ENCODE measurements at regions not wholly inside any gene's neighbourhood (a gene's known extent, or its start where the extent isn't known, plus 50 kb on each side); places are given as distances from the start of the nearest gene placed in this dataset.

GRCh38 chr1:37174876-37175275 lies 140.6 kb upstream of the GRIK3 start:
- TF ChIP-seq CTCF (IDR thresholded peaks at IDR 0.05; ENCODE audit: insufficient read depth, low read depth, low read length, missing control alignments), result no peak
- H3K4me3 ChIP-seq (ENCODE audit: low read length), result no peak overlapping the region
- DNase-seq (ENCODE audit: low read depth), result no peak

GRCh38 chr1:37175666-37176215 lies 141.4 kb upstream of the GRIK3 start:
- no peak overlapping the region for H3K4me3 ChIP-seq (ENCODE audit: low read length)
- TF ChIP-seq CTCF (IDR thresholded peaks at IDR 0.05; ENCODE audit: insufficient read depth, low read depth, low read length, missing control alignments), result no peak
- DNase-seq (ENCODE audit: low read depth), result no peak

GRCh38 chr1:37176269-37176668 lies 142.0 kb upstream of the GRIK3 start:
- no peak for TF ChIP-seq CTCF (IDR thresholded peaks at IDR 0.05; ENCODE audit: insufficient read depth, low read depth, low read length, missing control alignments)
- no peak for DNase-seq (ENCODE audit: low read depth)
- no peak overlapping the region for H3K4me3 ChIP-seq (ENCODE audit: low read length)

GRCh38 chr1:37177230-37177864 lies 143.0 kb upstream of the GRIK3 start:
- no peak overlapping the region for H3K4me3 ChIP-seq (ENCODE audit: low read length)
- DNase-seq (ENCODE audit: low read depth), result peak; percentile 31
- TF ChIP-seq CTCF (IDR thresholded peaks at IDR 0.05; ENCODE audit: insufficient read depth, low read depth, low read length, missing control alignments), result peak; percentile 32

GRCh38 chr1:37181425-37181824 lies 147.1 kb upstream of the GRIK3 start:
- DNase-seq (ENCODE audit: low read depth), result no peak
- no peak for TF ChIP-seq CTCF (IDR thresholded peaks at IDR 0.05; ENCODE audit: insufficient read depth, low read depth, low read length, missing control alignments)
- no peak overlapping the region for H3K4me3 ChIP-seq (ENCODE audit: low read length)

- no peak for DNase-seq (ENCODE audit: low read depth)
- no peak for TF ChIP-seq CTCF (IDR thresholded peaks at IDR 0.05; ENCODE audit: insufficient read depth, low read depth, low read length, missing control alignments)
Measured at GRCh38 chr1:37184789-37185188, 150.5 kb upstream of the GRIK3 start.

GRCh38 chr1:37186246-37186756 lies 152.0 kb upstream of the GRIK3 start:
- no peak overlapping the region for H3K4me3 ChIP-seq (ENCODE audit: low read length)
- TF ChIP-seq CTCF (IDR thresholded peaks at IDR 0.05; ENCODE audit: insufficient read depth, low read depth, low read length, missing control alignments), result no peak

More at GRCh38 chr1:37184789-37185188, 150.5 kb upstream of the GRIK3 start:
- H3K4me3 ChIP-seq (ENCODE audit: low read length), result no peak overlapping the region

More at GRCh38 chr1:37186246-37186756, 152.0 kb upstream of the GRIK3 start:
- no peak for DNase-seq (ENCODE audit: low read depth)
